ENCODE measurements at regions not wholly inside any gene's neighbourhood (a gene's known extent, or its start where the extent isn't known, plus 50 kb on each side); places are given as distances from the start of the nearest gene placed in this dataset.

GRCh38 chr14:98724734-98725133, 547.3 kb downstream of the BCL11B start:
- TF ChIP-seq EZH2 (IDR thresholded peaks at IDR 0.05; ENCODE audit: borderline replicate concordance, low read length) (no peak), CTCF (conservative IDR thresholded peaks at IDR 0.05 in 1 of 2, IDR thresholded peaks at IDR 0.05 in 1 of 2; ENCODE audit: extremely low read depth in 1 of 2, insufficient read depth in 1 of 2, low read depth in 1 of 2, low read length in 2 of 2) (no peak)

Data from mammary epithelial cell (primary cell).